Right lobe of liver (tissue), 4 donors: ENCODE measurements at regions not wholly inside any gene's neighbourhood (a gene's known extent, or its start where the extent isn't known, plus 50 kb on each side); places are given as distances from the start of the nearest gene placed in this dataset.

Experiments used
- POLR2A ChIP-seq: fragments of 450-650 bp; IDR thresholded peaks from one replicate; pipeline ENCODE4 v1.6.1; 2017; ENCODE audit warnings: antibody characterized with exemption, mild to moderate bottlenecking
- TF ChIP-seq, protein P1 (sequence below), 4 donors: fragments of 200-600 bp in 3 of 4; fragments of 450-650 bp in 1 of 4; IDR thresholded peaks; one replicate each; pipeline versions ENCODE4 v1.5.1 to v1.8.0; 2016 to 2022; ENCODE audit warnings: antibody characterized with exemption in 4 of 4, mild to moderate bottlenecking in 2 of 4
- donor health status: DM: no; HTN: no; CAD: no.
- donor health status: DM: no; HTN: no; CAD: no.
- donor health status: DM: no; HTN: yes; CAD: no.

DNA sequence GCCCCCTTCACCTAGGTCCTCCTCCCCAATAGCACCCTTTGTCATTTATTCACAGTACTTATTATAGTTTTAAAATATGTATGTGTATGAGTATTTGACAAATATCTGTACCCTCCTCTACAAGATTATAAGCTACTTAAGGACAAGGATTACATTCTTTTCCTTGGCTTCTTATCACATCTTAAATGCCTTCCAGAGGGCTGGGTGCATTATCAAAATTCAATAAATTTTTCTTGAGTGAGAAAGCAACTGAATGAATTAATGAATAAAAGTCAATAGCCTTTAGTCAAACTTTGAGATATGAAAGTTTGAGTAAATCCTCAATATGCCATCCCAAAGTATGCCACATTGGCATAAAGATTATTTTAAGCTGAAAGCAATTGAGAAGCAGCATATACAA lies 621.7 kb downstream of the DNAH5 start:
- TF ChIP-seq, protein P1, sequence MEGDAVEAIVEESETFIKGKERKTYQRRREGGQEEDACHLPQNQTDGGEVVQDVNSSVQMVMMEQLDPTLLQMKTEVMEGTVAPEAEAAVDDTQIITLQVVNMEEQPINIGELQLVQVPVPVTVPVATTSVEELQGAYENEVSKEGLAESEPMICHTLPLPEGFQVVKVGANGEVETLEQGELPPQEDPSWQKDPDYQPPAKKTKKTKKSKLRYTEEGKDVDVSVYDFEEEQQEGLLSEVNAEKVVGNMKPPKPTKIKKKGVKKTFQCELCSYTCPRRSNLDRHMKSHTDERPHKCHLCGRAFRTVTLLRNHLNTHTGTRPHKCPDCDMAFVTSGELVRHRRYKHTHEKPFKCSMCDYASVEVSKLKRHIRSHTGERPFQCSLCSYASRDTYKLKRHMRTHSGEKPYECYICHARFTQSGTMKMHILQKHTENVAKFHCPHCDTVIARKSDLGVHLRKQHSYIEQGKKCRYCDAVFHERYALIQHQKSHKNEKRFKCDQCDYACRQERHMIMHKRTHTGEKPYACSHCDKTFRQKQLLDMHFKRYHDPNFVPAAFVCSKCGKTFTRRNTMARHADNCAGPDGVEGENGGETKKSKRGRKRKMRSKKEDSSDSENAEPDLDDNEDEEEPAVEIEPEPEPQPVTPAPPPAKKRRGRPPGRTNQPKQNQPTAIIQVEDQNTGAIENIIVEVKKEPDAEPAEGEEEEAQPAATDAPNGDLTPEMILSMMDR (IDR thresholded peaks at IDR 0.05): no peak
- no peak for TF ChIP-seq POLR2A
